ENCODE measurements at regions not wholly inside any gene's neighbourhood (a gene's known extent, or its start where the extent isn't known, plus 50 kb on each side); places are given as distances from the start of the nearest gene placed in this dataset.

- Mint-ChIP-seq H3K9me3 (no peaks in the 10 kb centered on the region), H3K4me3 (no peak overlapping the region), H3K27me3 (no peaks in the 10 kb centered on the region), H3K36me3 (ENCODE audit: low read depth) (no peaks in the 10 kb centered on the region), H3K4me1 (ENCODE audit: low read depth) (no peaks in the 10 kb centered on the region), H3K27ac (no peak overlapping the region)
- no peak for DNase-seq
- intact Hi-C loops (cut with micrococcal nuclease) = no loop called here
- POLR2A ChIA-PET = no interaction called here
- ATAC-seq = no peak
- CTCF ChIA-PET = interaction anchor here (1.4 kb wide), 1 partner anchor 9 kb away, joined by 4 read pairs; no protein-coding TSS in a partner anchor
- TF ChIP-seq CTCF (IDR thresholded peaks at IDR 0.05) = no peak
These were observed 177.3 kb upstream of the PTBP2 start for GRCh38 chr1:96544051-96544830.

- Mint-ChIP-seq H3K36me3 (ENCODE audit: low read depth) (no peaks in the 10 kb centered on the region), H3K27me3 (no peaks in the 10 kb centered on the region), H3K27ac (no peak overlapping the region), H3K9me3 (no peaks in the 10 kb centered on the region), H3K4me3 (no peak overlapping the region), H3K4me1 (ENCODE audit: low read depth) (no peaks in the 10 kb centered on the region)
- ATAC-seq (no peak), DNase-seq (no peak)
- intact Hi-C loops (cut with micrococcal nuclease) = no loop called here
- POLR2A ChIA-PET = no interaction called here
- no peak for TF ChIP-seq CTCF (IDR thresholded peaks at IDR 0.05)
- CTCF ChIA-PET = no interaction called here
These were observed 176.8 kb upstream of the PTBP2 start for GRCh38 chr1:96544831-96545221.

GRCh38 chr1:96545935-96546656, 175.5 kb upstream of the PTBP2 start:
- Mint-ChIP-seq H3K36me3 (ENCODE audit: low read depth) (no peaks in the 10 kb centered on the region), H3K4me3 (no peak overlapping the region), H3K27ac (no peak overlapping the region), H3K9me3 (no peaks in the 10 kb centered on the region), H3K4me1 (ENCODE audit: low read depth) (no peaks in the 10 kb centered on the region), H3K27me3 (no peaks in the 10 kb centered on the region)
- intact Hi-C loops (cut with micrococcal nuclease) = no loop called here
- ATAC-seq (no peak), DNase-seq (no peak)
- POLR2A ChIA-PET = no interaction called here
- CTCF ChIA-PET = no interaction called here
- no peak for TF ChIP-seq CTCF (IDR thresholded peaks at IDR 0.05)

GRCh38 chr1:96550061-96550460, 171.5 kb upstream of the PTBP2 start:
- ChIA-PET CTCF (no interaction called here), POLR2A (no interaction called here)
- DNase-seq = no peak
- H3K27ac Mint-ChIP-seq = no peak overlapping the region
- intact Hi-C loops (cut with micrococcal nuclease) = no loop called here
- H3K9me3 Mint-ChIP-seq = no peaks in the 10 kb centered on the region
- H3K4me3 Mint-ChIP-seq = no peak overlapping the region
- ATAC-seq = no peak
- no peaks in the 10 kb centered on the region for H3K36me3 Mint-ChIP-seq (ENCODE audit: low read depth)
- H3K4me1 Mint-ChIP-seq (ENCODE audit: low read depth) = no peaks in the 10 kb centered on the region
- no peaks in the 10 kb centered on the region for H3K27me3 Mint-ChIP-seq
- no peak for TF ChIP-seq CTCF (IDR thresholded peaks at IDR 0.05)

- TF ChIP-seq CTCF (IDR thresholded peaks at IDR 0.05) = no peak
- no peak overlapping the region for H3K27ac Mint-ChIP-seq
- no peak for ATAC-seq
- H3K9me3 Mint-ChIP-seq = no peaks in the 10 kb centered on the region
- no peaks in the 10 kb centered on the region for H3K36me3 Mint-ChIP-seq (ENCODE audit: low read depth)
- H3K27me3 Mint-ChIP-seq = peaks cover 2% of the 10 kb centered on the region
- ChIA-PET CTCF (interaction anchor here (1.4 kb wide), 1 partner anchor 9 kb away, joined by 4 read pairs; no protein-coding TSS in a partner anchor), POLR2A (no interaction called here)
- H3K4me1 Mint-ChIP-seq (ENCODE audit: low read depth) = no peaks in the 10 kb centered on the region
- intact Hi-C loops (cut with micrococcal nuclease) = no loop called here
- H3K4me3 Mint-ChIP-seq = no peak overlapping the region
- DNase-seq = no peak
These were observed 169.1 kb upstream of the PTBP2 start for GRCh38 chr1:96552451-96552850.

Data from activated CD8-positive, alpha-beta T cell treated with anti-CD3 and anti-CD28 coated beads for 36 hours (primary cell).